ENCODE measurements at regions not wholly inside any gene's neighbourhood (a gene's known extent, or its start where the extent isn't known, plus 50 kb on each side); places are given as distances from the start of the nearest gene placed in this dataset.

- Histone ChIP-seq H3K9me3 (no peaks in the 10 kb centered on the region), H3K4me3 (ENCODE audit: low read depth in 1 of 2, low read length in 1 of 2) (no peak overlapping the region), H3K4me1 (ENCODE audit: control insufficient read depth in 1 of 2, insufficient read depth in 1 of 2, low read depth in 1 of 2, low read length in 1 of 2) (no peaks in the 10 kb centered on the region), H3K27ac (no peak overlapping the region), H3K36me3 (no peaks in the 10 kb centered on the region), H3K27me3 (no peaks in the 10 kb centered on the region)
- no peak for TF ChIP-seq CTCF (IDR thresholded peaks at IDR 0.05)
Observed at GRCh38 chr7:42522227-42522991, 285.4 kb upstream of the GLI3 start.

- H3K27me3 ChIP-seq: no peaks in the 10 kb centered on the region
- TF ChIP-seq CTCF (IDR thresholded peaks at IDR 0.05): no peak
- no peak overlapping the region for H3K27ac ChIP-seq
Observed at GRCh38 chr7:42511027-42511426, 274.0 kb upstream of the GLI3 start.

GRCh38 chr7:42506097-42506496 lies 269.1 kb upstream of the GLI3 start:
- no peak for TF ChIP-seq CTCF (IDR thresholded peaks at IDR 0.05)
- Histone ChIP-seq H3K4me1 (ENCODE audit: control insufficient read depth in 1 of 2, insufficient read depth in 1 of 2, low read depth in 1 of 2, low read length in 1 of 2) (no peaks in the 10 kb centered on the region), H3K27me3 (no peaks in the 10 kb centered on the region), H3K27ac (no peak overlapping the region), H3K9me3 (no peaks in the 10 kb centered on the region), H3K36me3 (no peaks in the 10 kb centered on the region), H3K4me3 (ENCODE audit: low read depth in 1 of 2, low read length in 1 of 2) (no peak overlapping the region)

More at GRCh38 chr7:42511027-42511426, 274.0 kb upstream of the GLI3 start:
- no peaks in the 10 kb centered on the region for H3K9me3 ChIP-seq
- H3K4me1 ChIP-seq (ENCODE audit: control insufficient read depth in 1 of 2, insufficient read depth in 1 of 2, low read depth in 1 of 2, low read length in 1 of 2): no peaks in the 10 kb centered on the region
- H3K36me3 ChIP-seq: no peaks in the 10 kb centered on the region
- no peak overlapping the region for H3K4me3 ChIP-seq (ENCODE audit: low read depth in 1 of 2, low read length in 1 of 2)

GRCh38 chr7:42502022-42502421 lies 265.0 kb upstream of the GLI3 start:
- Histone ChIP-seq H3K27me3 (no peaks in the 10 kb centered on the region), H3K4me1 (ENCODE audit: control insufficient read depth in 1 of 2, insufficient read depth in 1 of 2, low read depth in 1 of 2, low read length in 1 of 2) (no peaks in the 10 kb centered on the region), H3K36me3 (no peaks in the 10 kb centered on the region), H3K4me3 (ENCODE audit: low read depth in 1 of 2, low read length in 1 of 2) (no peak overlapping the region), H3K27ac (no peak overlapping the region), H3K9me3 (no peaks in the 10 kb centered on the region)
- no peak for TF ChIP-seq CTCF (IDR thresholded peaks at IDR 0.05)

GRCh38 chr7:42495256-42495655 lies 258.2 kb upstream of the GLI3 start:
- TF ChIP-seq CTCF (IDR thresholded peaks at IDR 0.05): no peak

More at GRCh38 chr7:42495256-42495655, 258.2 kb upstream of the GLI3 start:
- H3K9me3 ChIP-seq: no peaks in the 10 kb centered on the region
- peaks cover 34% of the 10 kb centered on the region for H3K27me3 ChIP-seq
- no peak overlapping the region for H3K27ac ChIP-seq
- H3K36me3 ChIP-seq: no peaks in the 10 kb centered on the region
- no peak overlapping the region for H3K4me3 ChIP-seq (ENCODE audit: low read depth in 1 of 2, low read length in 1 of 2)
- H3K4me1 ChIP-seq (ENCODE audit: control insufficient read depth in 1 of 2, insufficient read depth in 1 of 2, low read depth in 1 of 2, low read length in 1 of 2): no peaks in the 10 kb centered on the region
